ENCODE measurements at regions not wholly inside any gene's neighbourhood (a gene's known extent, or its start where the extent isn't known, plus 50 kb on each side); places are given as distances from the start of the nearest gene placed in this dataset.

GRCh38 chr15:38861108-38861507 lies 296.5 kb upstream of the RASGRP1 start:
- no peak overlapping the region for H3K27ac Mint-ChIP-seq
- H3K9me3 Mint-ChIP-seq = no peaks in the 10 kb centered on the region
- H3K4me3 Mint-ChIP-seq = no peak overlapping the region
- ATAC-seq (ENCODE audit: low read depth in 2 of 2) (no peak), DNase-seq (no peak)
- H3K36me3 Mint-ChIP-seq = no peaks in the 10 kb centered on the region
- H3K4me1 Mint-ChIP-seq = no peaks in the 10 kb centered on the region
- H3K27me3 Mint-ChIP-seq = peaks cover 3 to 17% (median 6%) of the 10 kb centered on the region in 3 donors

DNA sequence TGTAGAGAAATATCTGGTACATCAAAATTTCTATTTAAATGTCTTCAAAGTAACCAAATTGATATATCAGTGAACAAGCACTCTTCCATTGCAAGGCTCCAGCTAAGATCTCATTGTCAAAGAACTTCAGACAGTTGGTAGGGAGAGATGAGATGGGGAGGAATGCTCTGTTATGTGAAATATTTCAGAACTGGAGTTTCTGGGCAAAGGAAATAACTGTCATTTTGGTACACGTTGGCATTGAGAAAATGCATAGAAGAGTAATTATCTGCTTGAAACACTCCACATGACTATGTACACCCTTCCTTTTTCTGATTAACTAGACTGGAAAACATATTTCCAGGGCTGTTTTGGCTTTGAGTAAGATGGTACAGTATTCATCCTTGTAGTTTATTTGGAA lies 297.5 kb upstream of the RASGRP1 start:
- DNase-seq (no peak), ATAC-seq (ENCODE audit: low read depth in 2 of 2) (no peak)
- no peaks in the 10 kb centered on the region for H3K4me1 Mint-ChIP-seq
- H3K27ac Mint-ChIP-seq = no peak overlapping the region
- no peaks in the 10 kb centered on the region for H3K36me3 Mint-ChIP-seq
- peaks cover 3 to 27% (median 11%) of the 10 kb centered on the region in 3 donors for H3K27me3 Mint-ChIP-seq
- no peaks in the 10 kb centered on the region for H3K9me3 Mint-ChIP-seq
- H3K4me3 Mint-ChIP-seq = no peak overlapping the region

- H3K9me3 Mint-ChIP-seq = no peaks in the 10 kb centered on the region
- DNase-seq = no peak
- H3K36me3 Mint-ChIP-seq = no peaks in the 10 kb centered on the region
- H3K4me3 Mint-ChIP-seq = no peak overlapping the region
- ATAC-seq (ENCODE audit: low read depth in 2 of 2) = no peak
- H3K27me3 Mint-ChIP-seq = peaks cover 3 to 28% (median 11%) of the 10 kb centered on the region in 3 donors
- no peaks in the 10 kb centered on the region for H3K4me1 Mint-ChIP-seq
- no peak overlapping the region for H3K27ac Mint-ChIP-seq
Observed at GRCh38 chr15:38863381-38863780, 298.8 kb upstream of the RASGRP1 start.

DNA sequence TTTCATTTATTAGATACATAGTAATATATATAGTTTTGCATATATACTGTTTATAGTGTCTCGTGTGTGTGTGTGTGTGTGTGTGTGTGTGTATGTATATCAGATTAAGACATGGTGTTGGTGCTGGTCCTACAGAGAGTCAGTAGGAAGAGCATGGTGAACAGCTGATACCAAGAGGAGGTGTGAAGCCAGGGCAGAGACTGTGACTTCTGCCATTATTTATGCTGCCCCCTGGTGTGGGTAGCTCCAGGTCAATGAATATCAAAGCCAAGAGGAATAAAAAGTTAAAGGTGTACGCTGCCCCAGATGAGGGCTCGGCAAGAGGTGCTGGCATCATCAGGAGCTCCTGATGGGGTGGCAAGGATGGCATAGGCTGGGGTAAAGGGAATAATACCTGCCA lies 299.5 kb upstream of the RASGRP1 start:
- no peaks in the 10 kb centered on the region for H3K4me1 Mint-ChIP-seq
- ATAC-seq (ENCODE audit: low read depth in 2 of 2) (no peak), DNase-seq (no peak)
- no peak overlapping the region for H3K4me3 Mint-ChIP-seq
- no peaks in the 10 kb centered on the region for H3K36me3 Mint-ChIP-seq
- H3K9me3 Mint-ChIP-seq = no peaks in the 10 kb centered on the region
- H3K27me3 Mint-ChIP-seq = peaks cover 3 to 28% (median 11%) of the 10 kb centered on the region in 3 donors
- H3K27ac Mint-ChIP-seq = no peak overlapping the region

GRCh38 chr15:38864827-38865581 lies 300.4 kb upstream of the RASGRP1 start:
- peaks cover 0 to 3% (median 0%) of the 10 kb centered on the region in 7 donors for H3K9me3 Mint-ChIP-seq
- ATAC-seq (ENCODE audit: low read depth in 2 of 2) (no peak), DNase-seq (no peak)
- H3K4me1 Mint-ChIP-seq = no peaks in the 10 kb centered on the region
- no peak overlapping the region for H3K27ac Mint-ChIP-seq
- no peaks in the 10 kb centered on the region for H3K36me3 Mint-ChIP-seq
- H3K4me3 Mint-ChIP-seq = no peak overlapping the region
- H3K27me3 Mint-ChIP-seq = peaks cover 3 to 28% (median 17%) of the 10 kb centered on the region in 3 donors

DNA sequence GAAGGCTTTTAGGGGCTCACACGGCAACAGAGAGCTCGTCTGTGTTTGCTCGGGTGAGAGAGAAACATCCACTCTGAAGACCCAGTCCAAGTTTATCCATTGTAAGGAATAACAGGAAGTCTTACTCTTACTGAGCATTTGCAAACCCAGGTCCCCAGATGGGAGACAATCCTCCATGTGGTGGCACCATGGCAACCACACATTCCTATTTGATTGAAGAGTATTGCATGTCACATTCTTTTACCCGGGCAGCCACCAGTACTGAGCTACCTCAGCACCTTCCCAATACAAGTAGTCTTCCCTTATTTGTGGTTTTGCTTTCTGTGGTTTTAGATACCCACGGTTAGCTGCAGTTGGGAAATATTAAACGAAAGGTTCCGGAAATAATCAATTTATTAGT lies 302.9 kb upstream of the RASGRP1 start:
- H3K9me3 Mint-ChIP-seq = peaks cover 0 to 13% (median 5%) of the 10 kb centered on the region in 7 donors
- peaks cover 3 to 25% (median 18%) of the 10 kb centered on the region in 3 donors for H3K27me3 Mint-ChIP-seq
- no peak for ATAC-seq (ENCODE audit: low read depth in 2 of 2)
- H3K27ac Mint-ChIP-seq = no peak overlapping the region
- no peak overlapping the region for H3K4me3 Mint-ChIP-seq
- H3K36me3 Mint-ChIP-seq = no peaks in the 10 kb centered on the region
- DNase-seq = no peak
- no peaks in the 10 kb centered on the region for H3K4me1 Mint-ChIP-seq

DNA sequence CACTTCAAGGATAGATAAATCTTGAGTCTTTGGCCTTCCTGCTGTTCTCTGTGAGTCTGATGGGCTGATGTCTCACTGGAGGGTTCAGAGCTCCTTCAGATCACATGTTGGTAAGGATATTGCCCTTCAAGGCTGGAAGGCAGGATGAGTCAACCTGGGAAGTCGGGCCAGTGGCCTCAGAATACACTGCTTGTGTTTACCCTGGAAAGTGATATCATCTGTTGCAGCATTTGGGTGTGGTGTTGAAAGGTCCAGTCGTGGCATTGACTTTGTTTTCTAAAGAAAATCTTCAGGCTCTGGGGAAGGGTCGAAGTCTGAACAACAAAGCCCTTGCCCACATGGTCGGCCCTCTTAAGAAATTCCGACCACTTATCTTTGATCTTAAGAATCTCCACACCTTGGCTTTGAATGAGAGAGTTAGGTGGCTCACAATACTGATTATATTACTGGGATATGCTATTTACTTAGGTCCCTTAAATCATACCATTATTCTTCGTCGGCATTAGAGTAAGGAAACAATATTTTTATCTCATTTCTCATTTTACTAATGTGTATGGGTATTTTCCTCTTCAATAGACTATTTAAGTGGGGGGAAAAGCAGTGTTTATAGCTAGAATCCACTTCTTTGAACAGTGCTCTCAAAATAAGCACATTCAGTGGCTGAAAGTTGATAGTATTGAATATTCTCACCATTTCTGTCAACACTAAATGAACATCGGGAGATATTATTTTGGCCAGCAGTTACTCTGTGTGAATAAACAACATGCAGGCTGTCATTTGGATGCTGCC lies 303.9 kb upstream of the RASGRP1 start:
- no peak for DNase-seq
- Mint-ChIP-seq H3K4me3 (no peak overlapping the region), H3K27me3 (peaks cover 3 to 22% (median 20%) of the 10 kb centered on the region in 3 donors)

DNA sequence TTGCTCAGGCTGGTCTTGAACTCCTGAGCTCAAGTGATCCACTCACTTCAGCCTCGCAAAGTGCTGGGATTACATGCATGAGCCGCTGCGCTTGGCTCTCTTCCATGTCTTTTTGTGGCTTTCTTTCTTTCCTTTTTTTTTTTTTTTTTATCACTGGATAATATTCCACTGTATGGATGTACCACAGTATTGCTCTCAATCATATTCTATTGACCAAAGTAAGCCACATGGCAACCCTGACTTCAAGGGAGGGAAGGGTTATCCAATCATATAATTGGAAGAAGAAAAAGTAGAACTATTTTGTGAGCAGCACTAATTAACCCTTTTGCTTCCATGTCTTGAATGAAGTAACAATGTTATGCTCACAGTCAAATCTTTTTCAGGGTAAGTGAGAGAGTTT lies 307.0 kb upstream of the RASGRP1 start:
- ATAC-seq (ENCODE audit: low read depth in 2 of 2) = no peak
- Mint-ChIP-seq H3K4me1 (no peaks in the 10 kb centered on the region), H3K9me3 (peaks cover 0 to 21% (median 6%) of the 10 kb centered on the region in 7 donors), H3K4me3 (no peak overlapping the region), H3K27ac (no peak overlapping the region), H3K27me3 (peaks cover 0 to 11% (median 5%) of the 10 kb centered on the region in 3 donors), H3K36me3 (no peaks in the 10 kb centered on the region)
- no peak for DNase-seq

More for the DNA sequence above, 303.9 kb upstream of the RASGRP1 start:
- peaks cover 0 to 15% (median 6%) of the 10 kb centered on the region in 7 donors for H3K9me3 Mint-ChIP-seq
- no peaks in the 10 kb centered on the region for H3K4me1 Mint-ChIP-seq
- no peaks in the 10 kb centered on the region for H3K36me3 Mint-ChIP-seq
- no peak overlapping the region for H3K27ac Mint-ChIP-seq
- no peak for ATAC-seq (ENCODE audit: low read depth in 2 of 2)

DNA sequence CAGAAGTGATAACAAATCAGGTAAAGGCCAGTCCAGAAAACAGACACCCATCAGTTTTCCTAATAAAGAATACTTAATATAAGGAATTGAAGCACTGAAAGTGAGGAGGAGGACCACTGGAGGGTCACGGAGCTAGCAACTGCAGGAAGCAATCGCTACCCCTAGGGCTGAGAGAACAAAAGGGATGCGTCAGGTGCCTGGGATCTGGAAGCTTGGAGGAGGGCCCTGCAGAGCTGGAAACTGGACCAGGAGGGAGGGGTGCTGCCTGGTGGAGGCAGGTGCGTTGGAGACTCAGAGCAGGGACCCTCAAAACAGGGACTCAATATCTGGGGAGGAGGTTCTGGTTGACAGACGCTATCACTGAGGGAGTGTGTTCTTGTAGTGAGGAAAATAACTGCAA lies 308.1 kb upstream of the RASGRP1 start:
- peaks cover 0 to 11% (median 0%) of the 10 kb centered on the region in 3 donors for H3K27me3 Mint-ChIP-seq
- no peak for ATAC-seq (ENCODE audit: low read depth in 2 of 2)
- H3K9me3 Mint-ChIP-seq = peaks cover 0 to 21% (median 6%) of the 10 kb centered on the region in 7 donors
- H3K4me3 Mint-ChIP-seq = no peak overlapping the region
- DNase-seq = no peak
- H3K4me1 Mint-ChIP-seq = no peaks in the 10 kb centered on the region
- H3K27ac Mint-ChIP-seq = no peak overlapping the region
- no peaks in the 10 kb centered on the region for H3K36me3 Mint-ChIP-seq

- ATAC-seq (ENCODE audit: low read depth in 2 of 2) = no peak
- Mint-ChIP-seq H3K4me3 (no peak overlapping the region), H3K4me1 (no peaks in the 10 kb centered on the region), H3K9me3 (peaks cover 0 to 21% (median 6%) of the 10 kb centered on the region in 7 donors), H3K27ac (no peak overlapping the region), H3K36me3 (no peaks in the 10 kb centered on the region), H3K27me3 (peaks cover 0 to 11% (median 3%) of the 10 kb centered on the region in 3 donors)
- no peak for DNase-seq
Observed at GRCh38 chr15:38873158-38873557, 308.5 kb upstream of the RASGRP1 start.

DNA sequence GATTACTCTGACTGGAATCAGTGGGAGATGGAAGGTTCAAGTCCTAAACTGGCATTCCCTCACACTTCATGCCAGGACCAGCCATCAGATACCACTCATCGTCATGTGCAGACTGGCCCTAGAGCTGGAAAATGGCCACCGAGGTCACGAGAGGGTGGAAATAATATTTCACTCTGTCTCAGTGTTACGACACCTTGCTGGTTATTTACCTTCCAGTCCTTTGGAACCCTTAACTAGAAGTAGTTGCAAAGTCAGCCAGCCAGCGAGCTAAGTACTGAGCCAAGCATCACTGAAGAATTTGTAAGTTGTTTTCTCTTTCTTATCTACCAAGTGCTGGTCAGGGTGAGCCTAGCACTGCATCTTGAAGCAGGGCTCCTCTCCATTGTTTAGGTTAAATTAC lies 309.9 kb upstream of the RASGRP1 start:
- Mint-ChIP-seq H3K27ac (no peak overlapping the region), H3K4me1 (no peaks in the 10 kb centered on the region), H3K27me3 (peaks cover 0 to 8% (median 4%) of the 10 kb centered on the region in 3 donors), H3K36me3 (no peaks in the 10 kb centered on the region), H3K4me3 (no peak overlapping the region), H3K9me3 (peaks cover 0 to 21% (median 6%) of the 10 kb centered on the region in 7 donors)
- no peak for ATAC-seq (ENCODE audit: low read depth in 2 of 2)
- DNase-seq = no peak

GRCh38 chr15:38876211-38876610 lies 311.6 kb upstream of the RASGRP1 start:
- DNase-seq (no peak), ATAC-seq (ENCODE audit: low read depth in 2 of 2) (no peak)
- no peak overlapping the region for H3K4me3 Mint-ChIP-seq
- H3K9me3 Mint-ChIP-seq = peaks cover 0 to 15% (median 6%) of the 10 kb centered on the region in 7 donors
- no peaks in the 10 kb centered on the region for H3K36me3 Mint-ChIP-seq
- H3K27me3 Mint-ChIP-seq = peaks cover 0 to 5% (median 4%) of the 10 kb centered on the region in 3 donors
- no peak overlapping the region for H3K27ac Mint-ChIP-seq
- H3K4me1 Mint-ChIP-seq = no peaks in the 10 kb centered on the region

DNA sequence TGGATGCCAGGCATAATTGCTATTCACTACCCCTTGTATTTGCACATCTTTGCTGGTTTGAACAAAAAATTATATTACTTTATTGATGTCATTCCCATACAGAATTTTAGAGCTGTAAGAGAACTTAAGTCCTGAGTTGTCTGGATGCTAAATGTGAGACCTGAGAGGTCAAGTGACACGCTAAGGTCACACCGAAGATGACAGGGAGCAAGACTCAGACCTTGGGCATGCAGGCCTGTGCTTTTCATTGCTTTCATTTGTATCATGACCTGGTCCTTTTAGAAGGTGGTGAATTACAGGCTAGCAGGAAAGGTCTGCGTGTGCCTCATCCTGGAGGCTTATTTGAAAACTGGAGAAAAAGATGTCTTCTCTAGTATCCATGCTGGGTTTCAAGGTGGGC lies 312.0 kb upstream of the RASGRP1 start:
- H3K4me3 Mint-ChIP-seq = no peak overlapping the region
- ATAC-seq (ENCODE audit: low read depth in 2 of 2) = no peak
- no peaks in the 10 kb centered on the region for H3K4me1 Mint-ChIP-seq

DNA sequence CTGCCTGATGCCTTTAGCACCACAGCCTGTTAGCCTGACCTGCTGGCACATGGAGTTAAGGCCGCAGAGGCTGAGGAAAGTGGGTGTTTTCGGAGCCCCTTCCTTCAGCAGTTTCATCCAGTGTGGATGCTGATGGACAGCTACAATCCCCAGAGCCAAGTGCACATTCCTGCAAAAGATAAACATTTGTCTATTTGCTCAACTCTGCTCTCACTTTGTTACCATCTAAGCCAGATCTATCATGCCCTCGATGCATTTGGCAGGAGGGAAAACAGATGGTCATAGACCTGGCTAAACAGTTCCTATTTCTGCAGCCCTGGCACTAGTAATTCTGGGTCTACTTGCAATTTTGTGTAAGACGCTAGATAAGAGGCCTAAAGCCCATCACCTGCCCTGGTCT lies 312.9 kb upstream of the RASGRP1 start:
- Mint-ChIP-seq H3K27me3 (peaks cover 0 to 5% (median 4%) of the 10 kb centered on the region in 3 donors), H3K9me3 (peaks cover 0 to 8% (median 3%) of the 10 kb centered on the region in 7 donors), H3K27ac (no peak overlapping the region), H3K4me1 (no peaks in the 10 kb centered on the region), H3K36me3 (no peaks in the 10 kb centered on the region), H3K4me3 (no peak overlapping the region)
- DNase-seq (no peak), ATAC-seq (ENCODE audit: low read depth in 2 of 2) (no peak)

More for the DNA sequence above, 312.0 kb upstream of the RASGRP1 start:
- Mint-ChIP-seq H3K27ac (no peak overlapping the region), H3K36me3 (no peaks in the 10 kb centered on the region), H3K27me3 (peaks cover 0 to 5% (median 4%) of the 10 kb centered on the region in 3 donors), H3K9me3 (peaks cover 0 to 13% (median 5%) of the 10 kb centered on the region in 7 donors)
- DNase-seq = no peak

Data from naive B cell (primary cell).